OCI-LY1 (cell line): ENCODE measurements at regions not wholly inside any gene's neighbourhood (a gene's known extent, or its start where the extent isn't known, plus 50 kb on each side); places are given as distances from the start of the nearest gene placed in this dataset.

Experiments
- EZH2 ChIP-seq: fragments of 200-600 bp; sonication (generic), shearing (Covaris generic); IDR thresholded peaks from 2 replicates; pipeline ENCODE4 v1.8.0; 2017; ENCODE audit warnings: borderline replicate concordance, mixed run types, mild to moderate bottlenecking, antibody characterized with exemption, low read length, moderate library complexity, mixed read lengths
- TF ChIP-seq, protein P1 (sequence below): fragments of 200-600 bp; sonication (generic), shearing (Covaris generic); IDR thresholded peaks from 2 replicates; pipeline ENCODE4 v1.5.1; 2017; ENCODE audit warnings: mild to moderate bottlenecking, antibody characterized with exemption, low read length, moderate library complexity, mixed read lengths

DNA sequence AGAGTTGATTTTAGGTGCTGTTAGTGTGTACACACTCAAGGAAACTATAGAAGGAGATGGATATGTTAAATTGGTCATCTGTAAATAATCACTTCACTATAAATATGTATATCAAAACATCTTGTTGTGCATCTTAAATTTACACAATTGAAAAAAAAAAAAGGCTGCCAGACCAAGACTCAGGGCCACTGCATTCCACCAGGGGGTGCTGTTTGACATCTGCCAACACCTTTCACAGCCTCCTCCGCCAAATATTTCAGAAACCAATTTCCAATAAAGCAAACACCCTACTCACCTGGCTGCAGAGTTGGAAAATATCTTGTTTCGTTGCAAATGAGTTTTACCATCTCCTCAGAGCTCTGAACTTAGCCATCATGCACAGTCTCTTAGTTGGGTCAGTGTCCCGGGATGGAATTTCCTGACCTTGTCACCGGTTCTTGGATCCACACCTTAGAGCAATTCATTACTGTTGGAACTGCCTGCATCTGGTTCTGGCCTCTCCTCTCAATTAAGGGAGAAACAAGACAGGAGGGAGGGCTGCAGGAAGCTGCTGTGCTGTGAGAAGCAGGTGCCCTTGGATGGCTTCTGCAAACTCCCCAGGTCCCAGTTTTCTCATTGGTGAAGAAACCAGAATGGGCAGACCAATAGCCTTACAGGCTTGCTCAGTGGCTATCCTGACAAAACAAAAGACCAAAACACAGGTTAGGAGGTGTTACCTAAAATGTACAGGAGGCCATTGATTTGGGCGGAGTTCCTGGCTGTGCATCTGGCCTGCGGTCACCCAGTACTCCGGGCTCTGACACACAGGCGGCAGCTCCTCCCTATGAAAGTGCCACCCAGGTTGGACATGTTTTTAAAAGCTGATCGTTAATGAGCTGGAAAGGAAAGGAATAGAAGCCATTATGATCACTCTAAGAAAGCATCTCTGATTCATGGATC lies 746.6 kb downstream of the UQCRFS1 start:
- TF ChIP-seq EZH2, result no peak
- TF ChIP-seq, protein P1, sequence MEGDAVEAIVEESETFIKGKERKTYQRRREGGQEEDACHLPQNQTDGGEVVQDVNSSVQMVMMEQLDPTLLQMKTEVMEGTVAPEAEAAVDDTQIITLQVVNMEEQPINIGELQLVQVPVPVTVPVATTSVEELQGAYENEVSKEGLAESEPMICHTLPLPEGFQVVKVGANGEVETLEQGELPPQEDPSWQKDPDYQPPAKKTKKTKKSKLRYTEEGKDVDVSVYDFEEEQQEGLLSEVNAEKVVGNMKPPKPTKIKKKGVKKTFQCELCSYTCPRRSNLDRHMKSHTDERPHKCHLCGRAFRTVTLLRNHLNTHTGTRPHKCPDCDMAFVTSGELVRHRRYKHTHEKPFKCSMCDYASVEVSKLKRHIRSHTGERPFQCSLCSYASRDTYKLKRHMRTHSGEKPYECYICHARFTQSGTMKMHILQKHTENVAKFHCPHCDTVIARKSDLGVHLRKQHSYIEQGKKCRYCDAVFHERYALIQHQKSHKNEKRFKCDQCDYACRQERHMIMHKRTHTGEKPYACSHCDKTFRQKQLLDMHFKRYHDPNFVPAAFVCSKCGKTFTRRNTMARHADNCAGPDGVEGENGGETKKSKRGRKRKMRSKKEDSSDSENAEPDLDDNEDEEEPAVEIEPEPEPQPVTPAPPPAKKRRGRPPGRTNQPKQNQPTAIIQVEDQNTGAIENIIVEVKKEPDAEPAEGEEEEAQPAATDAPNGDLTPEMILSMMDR, result peak; percentile 88
